Body of pancreas (tissue), 4 donors: ENCODE measurements at regions not wholly inside any gene's neighbourhood (a gene's known extent, or its start where the extent isn't known, plus 50 kb on each side); places are given as distances from the start of the nearest gene placed in this dataset.

Experiments used
- ATAC-seq: fragments of 150-250 bp; one replicate; pipeline ENCODE4 v1.9.1; 2016
- DNase-seq, 4 donors: peaks; one replicate each; pipeline ENCODE4 v3.0.0-alpha.2; 2019
- H3K27ac ChIP-seq, 4 donors: fragments of 200-600 bp; sonication (generic); 1 replicate in 3 of 4; 2 replicates in 1 of 4; pipeline versions ENCODE4 v1.5.1 to v1.6.1; 2016 to 2019; ENCODE audit warnings: mild to moderate bottlenecking in 1 of 4, mixed read lengths in 1 of 4, moderate library complexity in 1 of 4
- H3K27me3 ChIP-seq, 2 donors: fragments of 200-600 bp; sonication (generic); one replicate each; pipeline ENCODE4 v1.6.0; 2016; ENCODE audit warnings: mild to moderate bottlenecking in 1 of 2
- H3K36me3 ChIP-seq, 2 donors: fragments of 200-600 bp; sonication (generic); replicated peaks in 1 of 2; 2 replicates each; pipeline ENCODE4 v1.5.1; 2016; ENCODE audit warnings: low read depth in 2 of 2; ENCODE audit not compliant: insufficient read depth in 1 of 2
- H3K4me1 ChIP-seq: fragments of 200-600 bp; sonication (generic); one replicate; pipeline ENCODE4 v1.6.0; 2016
- H3K4me3 ChIP-seq, 2 donors: fragments of 200-600 bp; sonication (generic); 1 replicate in 1 of 2; 2 replicates in 1 of 2; pipeline ENCODE4 v1.5.1; 2016 to 2019
- H3K9me3 ChIP-seq, 3 donors: fragments of 200-600 bp; sonication (generic); 1 replicate in 2 of 3; 2 replicates in 1 of 3; pipeline ENCODE4 v1.5.1; 2016
- CTCF ChIP-seq, 7 experiments: fragments of 450-650 bp in 4 of 7; fragments of 200-600 bp in 3 of 7; sonication (generic) in 3 of 7; IDR thresholded peaks; one replicate each; pipeline ENCODE4 v1.5.1; 2016 to 2019; ENCODE audit warnings: antibody characterized with exemption in 7 of 7
- POLR2A ChIP-seq, 3 donors: fragments of 450-650 bp; IDR thresholded peaks; one replicate each; pipeline ENCODE4 v1.6.1; 2016; ENCODE audit warnings: antibody characterized with exemption in 3 of 3, mild to moderate bottlenecking in 2 of 3
- WGBS, 2 donors: methylation state at CpG; one replicate each; pipeline ENCODE4 v1.1.5; 2017; 5-methylcytosine and 5-hydroxymethylcytosine counted together
- intact Hi-C: fragments of 100-400 bp; cut with DNase I; formaldehyde crosslinking; loops from one replicate; pipeline ENCODE4 v1.15.1; 2023

- TF ChIP-seq POLR2A (IDR thresholded peaks at IDR 0.05) (no peak), CTCF (IDR thresholded peaks at IDR 0.05) (no peak)
- no peaks in the 10 kb centered on the region for H3K9me3 ChIP-seq
- H3K4me1 ChIP-seq, result no peaks in the 10 kb centered on the region
- no peaks in the 10 kb centered on the region for H3K36me3 ChIP-seq
- ATAC-seq (no peak), DNase-seq (no peak)
- H3K27ac ChIP-seq, result no peak overlapping the region
- H3K27me3 ChIP-seq, result no peaks in the 10 kb centered on the region
- H3K4me3 ChIP-seq, result no peak overlapping the region
- intact Hi-C loops, result no loop called here
These were observed 716.0 kb upstream of the EYS start for GRCh38 chr6:66423047-66423446.

DNA sequence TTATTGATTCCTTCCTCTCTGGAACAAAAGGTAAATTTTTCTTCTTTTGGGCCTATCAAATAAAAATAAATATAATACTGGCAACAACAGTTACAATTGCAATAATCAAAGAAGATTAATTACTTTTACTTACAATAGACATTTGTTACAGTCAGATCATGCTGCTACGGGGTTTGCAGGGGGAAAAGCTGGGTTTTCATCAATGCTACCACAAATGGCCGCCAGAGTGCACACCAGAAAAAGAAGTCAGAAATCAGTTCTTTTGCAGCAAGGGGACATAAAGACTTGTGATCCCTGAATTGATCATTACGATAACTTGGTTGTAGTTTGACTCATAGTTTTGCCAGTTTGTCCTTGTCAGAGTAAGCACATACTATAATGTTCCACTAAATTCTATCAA, 714.5 kb upstream of the EYS start:
- 20 to 26% methylated on average over 3 of the region's 3 CpGs for WGBS, 2 donors
- ATAC-seq (no peak), DNase-seq (no peak)
- Histone ChIP-seq H3K36me3 (no peaks in the 10 kb centered on the region), H3K4me1 (no peaks in the 10 kb centered on the region), H3K27me3 (no peaks in the 10 kb centered on the region), H3K27ac (no peak overlapping the region), H3K9me3 (no peaks in the 10 kb centered on the region), H3K4me3 (no peak overlapping the region)
- no peak for TF ChIP-seq POLR2A (IDR thresholded peaks at IDR 0.05)
- TF ChIP-seq CTCF (IDR thresholded peaks at IDR 0.05), result no peak
- intact Hi-C loops, result no loop called here

DNA sequence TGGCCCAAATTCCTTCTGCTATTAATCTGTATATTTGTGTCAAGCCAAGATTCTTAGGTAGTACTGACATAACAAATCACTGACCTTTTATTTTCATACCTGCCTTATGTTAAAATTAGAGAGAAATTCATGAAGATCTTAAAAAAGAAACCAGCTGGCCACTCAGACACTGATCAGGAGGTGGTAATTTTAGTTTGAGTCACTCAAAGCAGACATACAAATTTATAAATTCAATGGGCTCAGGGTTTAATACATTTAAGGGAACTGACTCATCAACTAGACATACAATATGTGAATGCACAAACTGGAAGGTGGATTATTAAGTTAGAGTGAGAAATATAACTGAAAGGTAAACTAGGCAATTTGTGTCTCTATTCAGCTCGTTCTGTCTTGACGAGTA, 711.9 kb upstream of the EYS start:
- no peaks in the 10 kb centered on the region for H3K27me3 ChIP-seq
- no peak overlapping the region for H3K27ac ChIP-seq
- no peaks in the 10 kb centered on the region for H3K4me1 ChIP-seq
- H3K9me3 ChIP-seq, result no peaks in the 10 kb centered on the region
- intact Hi-C loops, result no loop called here
- ATAC-seq (no peak), DNase-seq (no peak)
- H3K4me3 ChIP-seq, result no peak overlapping the region
- no peak for TF ChIP-seq POLR2A (IDR thresholded peaks at IDR 0.05)
- TF ChIP-seq CTCF (IDR thresholded peaks at IDR 0.05), result no peak
- WGBS, 2 donors, result 60 to 63% methylated on average over 2 of the region's 2 CpGs
- H3K36me3 ChIP-seq, result no peaks in the 10 kb centered on the region

DNA sequence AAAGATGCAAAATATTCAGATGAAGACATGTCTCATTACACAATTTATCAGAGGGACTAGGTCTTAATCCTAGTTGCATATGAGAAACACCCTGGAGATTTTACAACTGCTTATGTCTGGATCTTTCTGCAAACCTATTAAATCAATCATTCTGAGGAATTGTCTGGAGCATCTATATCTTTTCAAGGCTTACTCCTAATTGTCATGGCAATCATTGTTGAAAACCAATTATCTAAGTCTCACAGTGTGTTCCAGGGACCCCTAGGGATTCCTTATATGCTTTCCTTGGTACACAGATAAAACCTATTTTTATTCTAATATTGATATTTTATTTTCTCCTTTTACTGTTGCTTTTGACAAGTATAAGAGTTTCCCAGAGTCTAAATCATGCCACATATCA, 696.9 kb upstream of the EYS start:
- ATAC-seq, result no peak
- no peak for TF ChIP-seq POLR2A (IDR thresholded peaks at IDR 0.05)
- TF ChIP-seq CTCF (IDR thresholded peaks at IDR 0.05), result no peak

GRCh38 chr6:66402873-66403272, 695.8 kb upstream of the EYS start:
- intact Hi-C loops, result no loop called here
- 34 to 48% methylated on average over 1 of the region's 1 CpG for WGBS, 2 donors
- Histone ChIP-seq H3K4me3 (no peak overlapping the region), H3K4me1 (no peaks in the 10 kb centered on the region), H3K27me3 (no peaks in the 10 kb centered on the region), H3K27ac (no peak overlapping the region), H3K36me3 (no peaks in the 10 kb centered on the region), H3K9me3 (no peaks in the 10 kb centered on the region)
- no peak for DNase-seq
- TF ChIP-seq POLR2A (IDR thresholded peaks at IDR 0.05) (no peak), CTCF (IDR thresholded peaks at IDR 0.05) (no peak)
- no peak for ATAC-seq

More for the DNA sequence above, 696.9 kb upstream of the EYS start:
- no peak overlapping the region for H3K27ac ChIP-seq
- no peak overlapping the region for H3K4me3 ChIP-seq
- no peaks in the 10 kb centered on the region for H3K9me3 ChIP-seq
- DNase-seq, result no peak
- intact Hi-C loops, result no loop called here
- H3K4me1 ChIP-seq, result no peaks in the 10 kb centered on the region
- no peaks in the 10 kb centered on the region for H3K27me3 ChIP-seq
- no peaks in the 10 kb centered on the region for H3K36me3 ChIP-seq
